HG03342 (cell line): ENCODE measurements at regions not wholly inside any gene's neighbourhood (a gene's known extent, or its start where the extent isn't known, plus 50 kb on each side); places are given as distances from the start of the nearest gene placed in this dataset.
A peak's percentile ranks its signal among the peaks of the same experiment; 100 is the strongest.

Experiments
- ATAC-seq: cut with Tn5 transposase; IDR thresholded peaks from one replicate; pipeline ENCODE4 v1.9.1; 2021; ENCODE audit warnings: mild to moderate bottlenecking, moderate library complexity; ENCODE audit not compliant: unreplicated experiment

- no peak for ATAC-seq
These were observed 181.5 kb downstream of the IRS2 start for GRCh38 chr13:109604894-109605293.

GRCh38 chr13:109602356-109602755, 184.0 kb downstream of the IRS2 start:
- ATAC-seq, result no peak

GRCh38 chr13:109599901-109600657, 186.3 kb downstream of the IRS2 start:
- no peak for ATAC-seq

- no peak for ATAC-seq
These were observed 190.9 kb downstream of the IRS2 start for GRCh38 chr13:109595471-109595870.

GRCh38 chr13:109593230-109593629, 193.2 kb downstream of the IRS2 start:
- no peak for ATAC-seq

GRCh38 chr13:109592770-109593169, 193.6 kb downstream of the IRS2 start:
- ATAC-seq, result no peak

- ATAC-seq, result no peak
These were observed 198.7 kb downstream of the IRS2 start for GRCh38 chr13:109587689-109588088.

- no peak for ATAC-seq
These were observed 199.7 kb downstream of the IRS2 start for GRCh38 chr13:109586509-109587346.

- ATAC-seq, result no peak
These were observed 201.5 kb downstream of the IRS2 start for GRCh38 chr13:109584844-109585361.

- no peak for ATAC-seq
These were observed 209.1 kb downstream of the IRS2 start for GRCh38 chr13:109577191-109577700.

GRCh38 chr13:109576331-109576813, 210.0 kb downstream of the IRS2 start:
- ATAC-seq, result no peak

- no peak for ATAC-seq
These were observed 210.6 kb downstream of the IRS2 start for GRCh38 chr13:109575821-109576220.

- no peak for ATAC-seq
These were observed 214.0 kb downstream of the IRS2 start for GRCh38 chr13:109572389-109572788.

- peak; percentile 99 for ATAC-seq
These were observed 216.2 kb downstream of the IRS2 start for GRCh38 chr13:109569958-109570711.

GRCh38 chr13:109568339-109568818, 218.0 kb downstream of the IRS2 start:
- no peak for ATAC-seq

GRCh38 chr13:109567315-109567714, 219.1 kb downstream of the IRS2 start:
- ATAC-seq, result no peak

- no peak for ATAC-seq
These were observed 220.5 kb downstream of the IRS2 start for GRCh38 chr13:109565877-109566276.

- ATAC-seq, result peak; percentile 48
These were observed 238.0 kb downstream of the IRS2 start for GRCh38 chr13:109548374-109548773.

GRCh38 chr13:109547942-109548341, 238.4 kb downstream of the IRS2 start:
- ATAC-seq, result peak; percentile 82

GRCh38 chr13:109545931-109546330, 240.5 kb downstream of the IRS2 start:
- no peak for ATAC-seq

GRCh38 chr13:109541081-109541480, 245.3 kb downstream of the IRS2 start:
- no peak for ATAC-seq
